H9 (cell line): ENCODE measurements at regions not wholly inside any gene's neighbourhood (a gene's known extent, or its start where the extent isn't known, plus 50 kb on each side); places are given as distances from the start of the nearest gene placed in this dataset.

Experiments
- DNase-seq: peaks from one replicate; pipeline ENCODE4 v3.0.0-alpha.2; 2017
- H2AFZ ChIP-seq: one replicate; pipeline ENCODE4 v1.6.1; 2013; ENCODE audit warnings: mild to moderate bottlenecking, low read length, control low read depth, moderate library complexity
- H2AK5ac ChIP-seq: 2 replicates; pipeline ENCODE4 v1.6.1; 2013; ENCODE audit warnings: low read length, control low read depth, mixed read lengths; ENCODE audit not compliant: insufficient read length
- H2BK120ac ChIP-seq: one replicate; pipeline ENCODE4 v1.6.1; 2013; ENCODE audit warnings: low read depth, mild to moderate bottlenecking, low read length, control low read depth, inconsistent platforms; ENCODE audit not compliant: poor library complexity, severe bottlenecking
- H2BK12ac ChIP-seq: 2 replicates; pipeline ENCODE4 v1.6.1; 2013; ENCODE audit warnings: low read length, control low read depth, mixed read lengths, low read depth; ENCODE audit not compliant: insufficient read length
- H2BK15ac ChIP-seq: 2 replicates; pipeline ENCODE4 v1.6.1; 2013; ENCODE audit warnings: low read depth, low read length, control low read depth
- H2BK20ac ChIP-seq: one replicate; pipeline ENCODE4 v1.6.1; 2013; ENCODE audit warnings: low read depth, mild to moderate bottlenecking, low read length, control low read depth, inconsistent platforms; ENCODE audit not compliant: poor library complexity, severe bottlenecking
- H2BK5ac ChIP-seq: 2 replicates; pipeline ENCODE4 v1.6.1; 2013; ENCODE audit warnings: low read length, control low read depth, mixed read lengths; ENCODE audit not compliant: insufficient read length
- H3K14ac ChIP-seq: 2 replicates; pipeline ENCODE4 v1.6.1; 2013; ENCODE audit warnings: low read length, control low read depth; ENCODE audit not compliant: insufficient read depth
- H3K18ac ChIP-seq: 2 replicates; pipeline ENCODE4 v1.6.1; 2013; ENCODE audit warnings: low read depth, mild to moderate bottlenecking, mixed read lengths, low read length, control low read depth; ENCODE audit not compliant: insufficient read length
- H3K23ac ChIP-seq: 2 replicates; pipeline ENCODE4 v1.6.1; 2013; ENCODE audit warnings: low read length, control low read depth, mixed read lengths, low read depth; ENCODE audit not compliant: insufficient read length
- H3K23me2 ChIP-seq: 2 replicates; pipeline ENCODE4 v1.6.1; 2013; ENCODE audit warnings: low read depth, mild to moderate bottlenecking, mixed read lengths, low read length, control low read depth; ENCODE audit not compliant: insufficient read length, poor library complexity, severe bottlenecking
- H3K27ac ChIP-seq: 2 replicates; pipeline ENCODE4 v1.5.1; 2013; ENCODE audit warnings: low read length, control low read depth, mixed read lengths, low read depth; ENCODE audit not compliant: insufficient read length
- H3K27me3 ChIP-seq: 2 replicates; pipeline ENCODE4 v1.6.1; 2013; ENCODE audit warnings: low read length, control low read depth, inconsistent platforms; ENCODE audit not compliant: insufficient read depth
- H3K4ac ChIP-seq: 2 replicates; pipeline ENCODE4 v1.6.1; 2013; ENCODE audit warnings: low read depth, mild to moderate bottlenecking, control low read depth, inconsistent platforms, low read length, moderate library complexity
- H3K4me1 ChIP-seq: 2 replicates; pipeline ENCODE4 v1.6.1; 2013; ENCODE audit warnings: low read length, control low read depth, inconsistent platforms; ENCODE audit not compliant: insufficient read depth
- H3K4me2 ChIP-seq: 2 replicates; pipeline ENCODE4 v1.6.1; 2013; ENCODE audit warnings: low read length, control low read depth, mixed read lengths; ENCODE audit not compliant: insufficient read length, insufficient read depth
- H3K56ac ChIP-seq: 2 replicates; pipeline ENCODE4 v1.6.1; 2013; ENCODE audit warnings: low read depth, mild to moderate bottlenecking, mixed read lengths, low read length, control low read depth; ENCODE audit not compliant: insufficient read length
- H3K79me1 ChIP-seq: 2 replicates; pipeline ENCODE4 v1.6.1; 2013; ENCODE audit warnings: low read depth, mild to moderate bottlenecking, moderate library complexity, low read length, control low read depth, inconsistent platforms; ENCODE audit not compliant: insufficient read depth, poor library complexity, severe bottlenecking
- H3K79me2 ChIP-seq: 2 replicates; pipeline ENCODE4 v1.6.1; 2013; ENCODE audit warnings: low read length, control low read depth, inconsistent platforms; ENCODE audit not compliant: insufficient read depth
- H3K9ac ChIP-seq: 2 replicates; pipeline ENCODE4 v1.6.1; 2013; ENCODE audit warnings: low read length, control low read depth, mixed read lengths; ENCODE audit not compliant: insufficient read length; ENCODE audit errors: extremely low read depth
- H3K9me3 ChIP-seq: one replicate; pipeline ENCODE4 v1.6.1; 2013; ENCODE audit warnings: low read depth, low read length, inconsistent platforms; ENCODE audit not compliant: control insufficient read depth
- H3T11ph ChIP-seq: one replicate; pipeline ENCODE4 v1.6.1; 2013; ENCODE audit warnings: mild to moderate bottlenecking, low read length, control low read depth, inconsistent platforms
- H4K20me1 ChIP-seq: one replicate; pipeline ENCODE4 v1.6.1; 2013; ENCODE audit not compliant: control insufficient read depth, insufficient read length, insufficient read depth
- H4K5ac ChIP-seq: 2 replicates; pipeline ENCODE4 v1.6.1; 2013; ENCODE audit warnings: low read depth, mild to moderate bottlenecking, mixed read lengths, low read length, control low read depth; ENCODE audit not compliant: insufficient read length
- H4K8ac ChIP-seq: replicated peaks from 2 replicates; pipeline ENCODE4 v1.6.1; 2013; ENCODE audit warnings: low read length, control low read depth, mixed read lengths, low read depth; ENCODE audit not compliant: insufficient read length
- H4K91ac ChIP-seq: 2 replicates; pipeline ENCODE4 v1.6.1; 2013; ENCODE audit warnings: low read depth, mild to moderate bottlenecking, moderate library complexity, mixed read lengths, low read length, control low read depth; ENCODE audit not compliant: insufficient read length
- H3K27ac Mint-ChIP-seq, 3 experiments: 2 replicates in 2 of 3; 3 replicates in 1 of 3; pipeline ENCODE4 v1.8.0; 2020 to 2021; ENCODE audit warnings: mixed read lengths in 3 of 3, mild to moderate bottlenecking in 1 of 3, moderate library complexity in 1 of 3
- H3K27me3 Mint-ChIP-seq: 2 replicates; pipeline ENCODE4 v1.8.0; 2021; ENCODE audit warnings: low read depth, mild to moderate bottlenecking, moderate library complexity, mixed read lengths
- H3K36me3 Mint-ChIP-seq, 3 experiments: 2 replicates in 2 of 3; 3 replicates in 1 of 3; pipeline ENCODE4 v1.8.0; 2020 to 2021; ENCODE audit warnings: low read depth in 3 of 3, mixed read lengths in 3 of 3; ENCODE audit not compliant: insufficient read depth in 1 of 3
- H3K4me1 Mint-ChIP-seq, 2 experiments: 2 replicates each; pipeline ENCODE4 v1.8.0; 2020; ENCODE audit warnings: mixed read lengths in 2 of 2
- H3K4me3 Mint-ChIP-seq, 2 experiments: 2 replicates in 1 of 2; 3 replicates in 1 of 2; pipeline ENCODE4 v1.8.0; 2020 to 2021; ENCODE audit warnings: mild to moderate bottlenecking in 2 of 2, mixed read lengths in 2 of 2, moderate library complexity in 1 of 2
- H3K9me3 Mint-ChIP-seq, 2 experiments: 2 replicates in 1 of 2; 3 replicates in 1 of 2; pipeline ENCODE4 v1.8.0; 2020; ENCODE audit warnings: mild to moderate bottlenecking in 2 of 2, mixed read lengths in 2 of 2, moderate library complexity in 1 of 2
- CTCF ChIP-seq: fragments of 200-600 bp; sonication (generic); conservative IDR thresholded peaks from 3 replicates; pipeline ENCODE4 v1.8.0; 2021; ENCODE audit warnings: antibody characterized with exemption, mild to moderate bottlenecking
- WGBS: extraction: QIAGEN DNeasy Blood & Tissue Kit; methylation state at CpG from one replicate; pipeline ENCODE4 v1.1.7; 2013; ENCODE audit warnings: missing lambda C conversion rate, low lambda C conversion rate, mixed read lengths; ENCODE audit not compliant: insufficient read length; ENCODE audit errors: extremely low coverage; 5-methylcytosine and 5-hydroxymethylcytosine counted together

- no peak for DNase-seq
- no peaks in the 10 kb centered on the region for H3K27me3 ChIP-seq
- no peak overlapping the region for H3K9ac ChIP-seq
- no peaks in the 10 kb centered on the region for H3K23me2 ChIP-seq
- peaks cover 3% of the 10 kb centered on the region for H3K27me3 Mint-ChIP-seq
- no peak overlapping the region for H3K27ac Mint-ChIP-seq
- H3T11ph ChIP-seq = no peak overlapping the region
- WGBS = no CpG with 5 or more reads among the region's 4 CpGs
- H3K23ac ChIP-seq = no peak overlapping the region
- H4K8ac ChIP-seq = no peak overlapping the region
- H2BK120ac ChIP-seq = no peak overlapping the region
- H3K4me2 ChIP-seq = no peak overlapping the region
- TF ChIP-seq CTCF = no peak
- H2BK5ac ChIP-seq = no peak overlapping the region
- H2AK5ac ChIP-seq = no peak overlapping the region
- no peaks in the 10 kb centered on the region for H3K4me1 ChIP-seq
- H3K9me3 ChIP-seq = no peaks in the 10 kb centered on the region
- no peaks in the 10 kb centered on the region for H4K20me1 ChIP-seq
- no peak overlapping the region for H4K91ac ChIP-seq
- H2BK12ac ChIP-seq = no peak overlapping the region
- no peak overlapping the region for H2AFZ ChIP-seq
- H3K14ac ChIP-seq = no peak overlapping the region
- H3K4ac ChIP-seq = no peak overlapping the region
- 0 out of 5 replicates have a peak, but pooled peaks cover 0 to under 1% of the 10 kb centered on the region in 2 experiments for H3K9me3 Mint-ChIP-seq
- no peak overlapping the region for H2BK20ac ChIP-seq
- no peak overlapping the region for H2BK15ac ChIP-seq
- H3K4me3 Mint-ChIP-seq = no peak overlapping the region
- peaks cover 20 to 26% of the 10 kb centered on the region in 2 experiments for H3K4me1 Mint-ChIP-seq
- H3K79me1 ChIP-seq = no peaks in the 10 kb centered on the region
- no peak overlapping the region for H3K56ac ChIP-seq
- H3K36me3 Mint-ChIP-seq = no peaks in the 10 kb centered on the region; a peak in 3 of 7 replicates
- H3K79me2 ChIP-seq = no peaks in the 10 kb centered on the region
- H3K27ac ChIP-seq = no peak overlapping the region
- no peak overlapping the region for H3K18ac ChIP-seq
- no peak overlapping the region for H4K5ac ChIP-seq
These were observed 536.5 kb upstream of the CDH11 start for GRCh38 chr16:65658349-65658748.
